GM12891 (cell line): ENCODE measurements at regions not wholly inside any gene's neighbourhood (a gene's known extent, or its start where the extent isn't known, plus 50 kb on each side); places are given as distances from the start of the nearest gene placed in this dataset.

Experiments
- DNase-seq: peaks from one replicate; pipeline ENCODE4 v3.0.0; 2011; ENCODE audit warnings: low spot score; ENCODE audit not compliant: insufficient read length
- FAIRE-seq: peaks from 2 replicates; lab custom pipeline; 2011; peaks lifted over from hg19 to GRCh38; lab: Jason Lieb, UNC
- PAX5 ChIP-seq: IDR thresholded peaks from 2 replicates; pipeline ENCODE4 v1.6.1; 2011; ENCODE audit warnings: low read length, moderate library complexity, mild to moderate bottlenecking; ENCODE audit not compliant: insufficient read depth, severe bottlenecking
- POLR2A ChIP-seq: IDR thresholded peaks from 2 replicates; pipeline ENCODE4 v1.6.1; 2011; ENCODE audit warnings: low read depth, low read length, control low read depth
- POLR2AphosphoS5 ChIP-seq: IDR thresholded peaks from 2 replicates; pipeline ENCODE4 v1.6.1; 2011; ENCODE audit warnings: low read depth, low read length, control low read depth
- POU2F2 ChIP-seq: IDR thresholded peaks from 2 replicates; pipeline ENCODE4 v1.6.1; 2011; ENCODE audit warnings: low read depth, mild to moderate bottlenecking, control low read depth, low read length, moderate library complexity
- SPI1 ChIP-seq: IDR thresholded peaks from 2 replicates; pipeline ENCODE4 v1.6.1; 2011; ENCODE audit warnings: low read depth, low read length, control low read depth
- TAF1 ChIP-seq: IDR thresholded peaks from 2 replicates; pipeline ENCODE4 v1.6.1; 2011; ENCODE audit warnings: low read depth, low read length, control low read depth

DNA sequence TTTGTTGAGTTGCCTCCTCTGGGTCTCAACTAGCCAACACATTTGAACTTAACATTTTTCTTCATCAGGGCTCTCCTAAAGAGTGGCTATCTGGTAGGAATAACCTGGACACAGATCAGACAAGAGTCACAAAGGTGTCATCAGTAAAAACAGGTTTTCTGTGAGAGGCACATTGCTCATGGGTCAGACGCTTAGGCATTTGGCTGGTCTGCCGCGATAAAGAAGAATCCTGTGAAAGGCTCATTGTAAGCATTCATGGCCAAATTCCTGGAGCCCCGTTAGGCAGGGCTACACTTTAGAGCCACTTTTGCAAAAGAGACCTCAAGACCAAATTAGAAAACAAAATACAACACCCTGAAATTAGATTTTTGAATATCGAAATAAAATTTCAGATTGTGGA, 64.2 kb upstream of the PDE4B start:
- no peak for DNase-seq
- TF ChIP-seq POU2F2 (no peak), POLR2A (no peak), PAX5 (no peak), SPI1 (no peak), TAF1 (no peak), POLR2AphosphoS5 (no peak)
- FAIRE-seq: no peak

- DNase-seq: no peak
- FAIRE-seq: no peak
- no peak for TF ChIP-seq TAF1
- no peak for TF ChIP-seq POLR2AphosphoS5
- TF ChIP-seq SPI1: no peak
- TF ChIP-seq PAX5: no peak
- TF ChIP-seq POLR2A: no peak
- TF ChIP-seq POU2F2: no peak
Measured at GRCh38 chr1:65729259-65729658, 63.4 kb upstream of the PDE4B start.

DNA sequence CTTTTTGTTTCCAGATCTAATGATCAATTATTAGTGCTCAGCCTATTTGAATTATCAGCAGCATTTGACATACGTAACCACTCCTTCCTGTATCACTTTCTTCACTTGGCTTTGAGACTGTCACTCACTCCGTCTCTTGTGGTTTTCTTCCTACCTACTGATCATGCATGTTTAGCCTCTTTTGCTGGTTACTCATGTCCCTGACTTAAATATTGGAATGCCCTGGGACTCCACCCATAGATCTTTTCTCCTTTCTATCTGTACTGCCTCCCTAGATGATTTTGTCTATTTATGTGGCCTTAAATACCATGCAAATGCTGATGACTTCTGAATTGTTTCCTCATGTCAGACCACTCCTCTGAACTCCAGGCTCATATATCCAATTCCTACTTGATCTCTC, 57.7 kb upstream of the PDE4B start:
- TF ChIP-seq POLR2AphosphoS5: no peak
- TF ChIP-seq TAF1: no peak
- TF ChIP-seq POU2F2: no peak
- TF ChIP-seq POLR2A: no peak
- no peak for TF ChIP-seq SPI1
- no peak for TF ChIP-seq PAX5
- DNase-seq (no peak), FAIRE-seq (no peak)

DNA sequence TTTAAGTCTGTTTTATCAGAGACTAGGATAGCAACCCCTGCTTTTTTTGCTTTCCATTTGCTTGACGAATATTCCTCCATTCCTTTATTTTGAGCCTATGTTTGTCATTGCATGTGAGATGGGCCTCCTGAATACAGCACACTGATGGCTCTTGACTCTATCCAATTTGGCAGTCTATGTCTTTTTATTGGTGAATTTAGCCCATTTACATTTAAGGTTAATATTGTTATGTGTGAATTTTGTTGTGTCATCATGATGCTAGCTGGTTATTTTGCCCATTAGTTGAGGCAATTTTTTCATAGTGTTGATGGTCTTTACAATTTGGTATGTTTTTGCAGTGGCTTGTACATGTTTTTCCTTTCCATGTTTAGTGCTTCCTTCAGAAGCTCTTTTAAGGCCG, 50.7 kb upstream of the PDE4B start:
- DNase-seq (no peak), FAIRE-seq (no peak)
- no peak for TF ChIP-seq POLR2A
- no peak for TF ChIP-seq SPI1
- TF ChIP-seq POLR2AphosphoS5: no peak
- no peak for TF ChIP-seq TAF1
- no peak for TF ChIP-seq PAX5
